H1 (cell line): ENCODE measurements at regions not wholly inside any gene's neighbourhood (a gene's known extent, or its start where the extent isn't known, plus 50 kb on each side); places are given as distances from the start of the nearest gene placed in this dataset.

Experiments
- CHD7 ChIP-seq: fragments of 300-600 bp; sonication (generic); IDR thresholded peaks from 2 replicates; pipeline ENCODE4 v1.7.1; 2012; ENCODE audit warnings: low read length, moderate library complexity, mild to moderate bottlenecking, inconsistent platforms; ENCODE audit not compliant: insufficient replicate concordance
- POLR2A ChIP-seq, 2 experiments: IDR thresholded peaks; 1 replicate in 1 of 2; 2 replicates in 1 of 2; pipeline ENCODE4 v1.6.1; 2011; ENCODE audit warnings: low read depth in 2 of 2, low read length in 2 of 2, mild to moderate bottlenecking in 2 of 2; ENCODE audit errors: control extremely low read depth in 1 of 2

DNA sequence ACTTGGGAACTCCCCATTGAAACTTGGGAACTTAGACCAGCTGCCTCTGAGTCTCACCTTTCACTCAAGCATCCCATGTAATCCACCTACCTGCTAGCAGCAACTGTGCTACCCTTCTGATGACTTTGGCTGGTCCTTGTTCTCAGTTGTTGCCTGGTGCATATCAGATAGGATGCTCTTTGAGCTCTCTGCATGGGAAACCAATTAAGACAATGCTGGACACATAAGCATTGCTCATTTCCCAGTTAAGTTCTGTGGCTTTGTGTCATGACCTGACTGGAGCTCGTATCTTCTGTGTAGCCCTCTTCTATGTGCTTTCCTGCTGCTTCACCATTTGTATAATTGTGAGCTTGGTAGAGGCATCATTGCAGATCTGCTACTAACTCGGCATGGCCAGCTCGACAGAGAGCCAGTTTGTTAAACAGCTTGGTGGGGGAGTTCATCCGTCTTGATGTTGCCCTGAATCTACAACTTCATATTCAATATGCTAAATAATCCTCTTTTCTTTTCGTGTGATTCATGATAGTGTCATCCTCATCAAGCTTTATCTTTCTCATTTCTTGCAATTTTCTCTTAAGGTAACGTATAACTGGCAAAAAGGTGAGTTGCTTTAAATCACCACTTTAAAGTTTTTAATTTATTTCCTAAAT is 447.5 kb upstream of the SLC14A2 start (continued):
- no peak for TF ChIP-seq CHD7
- TF ChIP-seq POLR2A (IDR thresholded peaks at IDR 0.05; ENCODE audit: control extremely low read depth in 1 of 2, low read depth in 2 of 2, low read length in 2 of 2) = no peak
- TF ChIP-seq, all 59 proteins: peak for 0
